GM18505 (cell line): ENCODE measurements at regions not wholly inside any gene's neighbourhood (a gene's known extent, or its start where the extent isn't known, plus 50 kb on each side); places are given as distances from the start of the nearest gene placed in this dataset.

Source experiments
- ATAC-seq: cut with Tn5 transposase; IDR thresholded peaks from one replicate; pipeline ENCODE4 v1.9.1; 2021; ENCODE audit not compliant: unreplicated experiment
- POLR2A ChIP-seq: IDR thresholded peaks from 4 replicates; pipeline ENCODE4 v1.6.1; 2011; ENCODE audit warnings: borderline replicate concordance; ENCODE audit not compliant: insufficient read depth, insufficient read length; ENCODE audit errors: extremely low read depth

GRCh38 chr21:27648560-27648959, 681.7 kb upstream of the ADAMTS5 start:
- ATAC-seq = no peak
- no peak for TF ChIP-seq POLR2A

GRCh38 chr21:27647921-27648320, 681.0 kb upstream of the ADAMTS5 start:
- no peak for ATAC-seq
- TF ChIP-seq POLR2A = no peak

- no peak for ATAC-seq
- TF ChIP-seq POLR2A = no peak
These were observed 680.5 kb upstream of the ADAMTS5 start for GRCh38 chr21:27647401-27647800.

- no peak for ATAC-seq
- no peak for TF ChIP-seq POLR2A
These were observed 679.8 kb upstream of the ADAMTS5 start for GRCh38 chr21:27646691-27647090.

- ATAC-seq = no peak
- TF ChIP-seq POLR2A = no peak
These were observed 679.2 kb upstream of the ADAMTS5 start for GRCh38 chr21:27646056-27646455.

GRCh38 chr21:27645285-27645684, 678.4 kb upstream of the ADAMTS5 start:
- TF ChIP-seq POLR2A = no peak
- ATAC-seq = no peak

GRCh38 chr21:27643326-27643725, 676.4 kb upstream of the ADAMTS5 start:
- no peak for ATAC-seq
- TF ChIP-seq POLR2A = no peak

GRCh38 chr21:27639286-27639685, 672.4 kb upstream of the ADAMTS5 start:
- no peak for TF ChIP-seq POLR2A
- ATAC-seq = no peak

- TF ChIP-seq POLR2A = no peak
- no peak for ATAC-seq
These were observed 669.8 kb upstream of the ADAMTS5 start for GRCh38 chr21:27636656-27637055.

- ATAC-seq = no peak
- no peak for TF ChIP-seq POLR2A
These were observed 666.7 kb upstream of the ADAMTS5 start for GRCh38 chr21:27633631-27634030.

GRCh38 chr21:27631471-27631870, 664.6 kb upstream of the ADAMTS5 start:
- TF ChIP-seq POLR2A = no peak
- no peak for ATAC-seq

- no peak for ATAC-seq
- TF ChIP-seq POLR2A = no peak
These were observed 655.7 kb upstream of the ADAMTS5 start for GRCh38 chr21:27622631-27623030.

GRCh38 chr21:27614231-27614630, 647.3 kb upstream of the ADAMTS5 start:
- ATAC-seq = no peak
- no peak for TF ChIP-seq POLR2A

- no peak for ATAC-seq
- no peak for TF ChIP-seq POLR2A
These were observed 639.5 kb upstream of the ADAMTS5 start for GRCh38 chr21:27606422-27606821.

GRCh38 chr21:27596196-27596595, 629.3 kb upstream of the ADAMTS5 start:
- ATAC-seq = no peak
- no peak for TF ChIP-seq POLR2A

- TF ChIP-seq POLR2A = no peak
- ATAC-seq = no peak
These were observed 628.8 kb upstream of the ADAMTS5 start for GRCh38 chr21:27595716-27596115.

GRCh38 chr21:27590271-27590670, 623.4 kb upstream of the ADAMTS5 start:
- no peak for ATAC-seq
- no peak for TF ChIP-seq POLR2A

- no peak for ATAC-seq
- no peak for TF ChIP-seq POLR2A
These were observed 622.9 kb upstream of the ADAMTS5 start for GRCh38 chr21:27589781-27590180.
